Upper lobe of right lung (tissue), 1 donor: ENCODE measurements at regions not wholly inside any gene's neighbourhood (a gene's known extent, or its start where the extent isn't known, plus 50 kb on each side); places are given as distances from the start of the nearest gene placed in this dataset.

Source experiments
- ATAC-seq: fragments of 200-7000 bp; cut with Tn5 transposase; one replicate; pipeline ENCODE4 v1.9.1; 2020; ENCODE audit warnings: mild to moderate bottlenecking, moderate library complexity
- DNase-seq: peaks from one replicate; pipeline ENCODE4 v3.0.0-alpha.2; 2020
- H3K27ac ChIP-seq: fragments of 200-600 bp; one replicate; pipeline ENCODE4 v1.8.0; 2022
- H3K27me3 ChIP-seq: fragments of 200-600 bp; one replicate; pipeline ENCODE4 v1.8.0; 2022; ENCODE audit warnings: mild to moderate bottlenecking
- H3K36me3 ChIP-seq: fragments of 200-600 bp; one replicate; pipeline ENCODE4 v1.8.0; 2022
- H3K4me1 ChIP-seq: fragments of 200-600 bp; one replicate; pipeline ENCODE4 v1.8.0; 2022
- H3K4me3 ChIP-seq: fragments of 200-600 bp; one replicate; pipeline ENCODE4 v1.8.0; 2022; ENCODE audit warnings: mild to moderate bottlenecking
- H3K9me3 ChIP-seq: fragments of 200-600 bp; one replicate; pipeline ENCODE4 v1.8.0; 2022
- CTCF ChIP-seq: fragments of 200-600 bp; IDR thresholded peaks from one replicate; pipeline ENCODE4 v1.8.0; 2022; ENCODE audit warnings: antibody characterized with exemption
- intact Hi-C: fragments of 100-400 bp; cut with DNase I; formaldehyde crosslinking; loops from one replicate; pipeline ENCODE4 v1.11.0; 2022
- donor health status: DM: no; HTN: yes; CAD: no; lungs with severe emphysema.

- no peak for DNase-seq
- H3K36me3 ChIP-seq = no peaks in the 10 kb centered on the region
- ATAC-seq = no peak
- no peak overlapping the region for H3K27ac ChIP-seq
- H3K4me3 ChIP-seq = no peak overlapping the region
- intact Hi-C loops = no loop called here
- H3K4me1 ChIP-seq = no peaks in the 10 kb centered on the region
- no peaks in the 10 kb centered on the region for H3K27me3 ChIP-seq
- TF ChIP-seq CTCF = no peak
- H3K9me3 ChIP-seq = no peaks in the 10 kb centered on the region
These were observed 75.4 kb upstream of the COCH start for GRCh38 chr14:30798961-30799360.

GRCh38 chr14:30799933-30800332 lies 74.4 kb upstream of the COCH start:
- no peaks in the 10 kb centered on the region for H3K4me1 ChIP-seq

GRCh38 chr14:30803185-30803584 lies 71.2 kb upstream of the COCH start:
- Histone ChIP-seq H3K27ac (no peak overlapping the region), H3K9me3 (no peaks in the 10 kb centered on the region), H3K4me3 (no peak overlapping the region), H3K27me3 (no peaks in the 10 kb centered on the region), H3K4me1 (no peaks in the 10 kb centered on the region), H3K36me3 (no peaks in the 10 kb centered on the region)
- ATAC-seq = no peak
- intact Hi-C loops = no loop called here
- no peak for TF ChIP-seq CTCF
- DNase-seq = no peak

More at GRCh38 chr14:30799933-30800332, 74.4 kb upstream of the COCH start:
- Histone ChIP-seq H3K36me3 (no peaks in the 10 kb centered on the region), H3K27ac (no peak overlapping the region), H3K4me3 (no peak overlapping the region), H3K9me3 (no peaks in the 10 kb centered on the region), H3K27me3 (no peaks in the 10 kb centered on the region)
- ATAC-seq (no peak), DNase-seq (no peak)
- no peak for TF ChIP-seq CTCF
- intact Hi-C loops = no loop called here

GRCh38 chr14:30805284-30805683 lies 69.1 kb upstream of the COCH start:
- H3K4me3 ChIP-seq = no peak overlapping the region
- no peaks in the 10 kb centered on the region for H3K9me3 ChIP-seq
- H3K27me3 ChIP-seq = no peaks in the 10 kb centered on the region
- no peaks in the 10 kb centered on the region for H3K4me1 ChIP-seq
- no peaks in the 10 kb centered on the region for H3K36me3 ChIP-seq
- TF ChIP-seq CTCF = no peak
- no peak for DNase-seq
- intact Hi-C loops = no loop called here
- ATAC-seq = no peak
- no peak overlapping the region for H3K27ac ChIP-seq

GRCh38 chr14:30808576-30808975 lies 65.8 kb upstream of the COCH start:
- DNase-seq (no peak), ATAC-seq (no peak)
- H3K36me3 ChIP-seq = no peaks in the 10 kb centered on the region
- no peak for TF ChIP-seq CTCF
- intact Hi-C loops = no loop called here
- H3K9me3 ChIP-seq = no peaks in the 10 kb centered on the region
- H3K4me1 ChIP-seq = no peaks in the 10 kb centered on the region
- no peak overlapping the region for H3K4me3 ChIP-seq
- H3K27ac ChIP-seq = no peak overlapping the region
- no peaks in the 10 kb centered on the region for H3K27me3 ChIP-seq

GRCh38 chr14:30813216-30813615 lies 61.1 kb upstream of the COCH start:
- H3K9me3 ChIP-seq = no peaks in the 10 kb centered on the region
- intact Hi-C loops = no loop called here
- H3K4me1 ChIP-seq = no peaks in the 10 kb centered on the region
- TF ChIP-seq CTCF = no peak
- H3K27me3 ChIP-seq = no peaks in the 10 kb centered on the region
- ATAC-seq (no peak), DNase-seq (no peak)
- no peak overlapping the region for H3K4me3 ChIP-seq
- no peaks in the 10 kb centered on the region for H3K36me3 ChIP-seq
- no peak overlapping the region for H3K27ac ChIP-seq
